DOHH2 (cell line): ENCODE measurements at regions not wholly inside any gene's neighbourhood (a gene's known extent, or its start where the extent isn't known, plus 50 kb on each side); places are given as distances from the start of the nearest gene placed in this dataset.

Source experiments
- CTCF ChIP-seq: fragments of 200-600 bp; sonication (generic); IDR thresholded peaks from one replicate; pipeline ENCODE4 v1.5.1; 2014; ENCODE audit warnings: antibody characterized with exemption, mild to moderate bottlenecking, low read depth, low read length; ENCODE audit not compliant: poor library complexity, severe bottlenecking
- EZH2phosphoT487 ChIP-seq: fragments of 200-600 bp; sonication (generic); IDR thresholded peaks from 2 replicates; pipeline ENCODE4 v1.6.1; 2017; ENCODE audit warnings: borderline replicate concordance, mild to moderate bottlenecking, antibody characterized with exemption, low read length, moderate library complexity, mixed read lengths

GRCh38 chr10:107398115-107398514 is 233.6 kb upstream of the SORCS1 start:
- TF ChIP-seq CTCF: no peak
- TF ChIP-seq EZH2phosphoT487: no peak
